ENCODE measurements at regions not wholly inside any gene's neighbourhood (a gene's known extent, or its start where the extent isn't known, plus 50 kb on each side); places are given as distances from the start of the nearest gene placed in this dataset.

GRCh38 chr4:58070726-58071125, 960.5 kb upstream of the IGFBP7 start:
- Histone ChIP-seq H3K27me3 (ENCODE audit: control insufficient read depth, insufficient read depth, low read length) (no peaks in the 10 kb centered on the region), H3K4me3 (ENCODE audit: low read length in 3 of 3) (no peak overlapping the region), H3K9ac (ENCODE audit: low read length in 3 of 3) (no peak overlapping the region), H3K9me3 (ENCODE audit: control insufficient read depth in 2 of 3, insufficient read depth in 1 of 3, low read length in 3 of 3) (no peaks in the 10 kb centered on the region), H3K36me3 (ENCODE audit: control insufficient read depth in 2 of 3, insufficient read depth in 3 of 3, low read length in 3 of 3) (no peaks in the 10 kb centered on the region), H3K4me1 (ENCODE audit: control insufficient read depth in 2 of 3, insufficient read depth in 2 of 3, low read depth in 1 of 3, low read length in 3 of 3) (no peaks in the 10 kb centered on the region), H3K27ac (ENCODE audit: low read depth in 2 of 2, low read length in 2 of 2) (no peak overlapping the region)
- DNase-seq (peak in 3 of 5 donors; percentile 11 to 87 (median 77)), FAIRE-seq (no peak)
- no peak for TF ChIP-seq CTCF (IDR thresholded peaks at IDR 0.05; ENCODE audit: borderline replicate concordance, extremely low read depth, insufficient read depth)
- intact Hi-C loops (cut with DNase I): no loop called here

- FAIRE-seq: no peak
- Histone ChIP-seq H3K9ac (ENCODE audit: low read length in 3 of 3) (no peak overlapping the region), H3K27me3 (ENCODE audit: control insufficient read depth, insufficient read depth, low read length) (no peaks in the 10 kb centered on the region), H3K4me3 (ENCODE audit: low read length in 3 of 3) (no peak overlapping the region), H3K36me3 (ENCODE audit: control insufficient read depth in 2 of 3, insufficient read depth in 3 of 3, low read length in 3 of 3) (no peaks in the 10 kb centered on the region), H3K4me1 (ENCODE audit: control insufficient read depth in 2 of 3, insufficient read depth in 2 of 3, low read depth in 1 of 3, low read length in 3 of 3) (no peaks in the 10 kb centered on the region), H3K27ac (ENCODE audit: low read depth in 2 of 2, low read length in 2 of 2) (no peak overlapping the region), H3K9me3 (ENCODE audit: control insufficient read depth in 2 of 3, insufficient read depth in 1 of 3, low read length in 3 of 3) (no peaks in the 10 kb centered on the region)
- intact Hi-C loops (cut with DNase I): no loop called here
- no peak for TF ChIP-seq CTCF (IDR thresholded peaks at IDR 0.05; ENCODE audit: borderline replicate concordance, extremely low read depth, insufficient read depth)
- no peak for DNase-seq
Observed at GRCh38 chr4:58064653-58065052, 954.5 kb upstream of the IGFBP7 start.

GRCh38 chr4:58063404-58064160, 953.4 kb upstream of the IGFBP7 start:
- Histone ChIP-seq H3K36me3 (ENCODE audit: control insufficient read depth in 2 of 3, insufficient read depth in 3 of 3, low read length in 3 of 3) (no peaks in the 10 kb centered on the region), H3K9ac (ENCODE audit: low read length in 3 of 3) (no peak overlapping the region), H3K27ac (ENCODE audit: low read depth in 2 of 2, low read length in 2 of 2) (no peak overlapping the region), H3K27me3 (ENCODE audit: control insufficient read depth, insufficient read depth, low read length) (no peaks in the 10 kb centered on the region), H3K4me1 (ENCODE audit: control insufficient read depth in 2 of 3, insufficient read depth in 2 of 3, low read depth in 1 of 3, low read length in 3 of 3) (no peaks in the 10 kb centered on the region), H3K4me3 (ENCODE audit: low read length in 3 of 3) (no peak overlapping the region), H3K9me3 (ENCODE audit: control insufficient read depth in 2 of 3, insufficient read depth in 1 of 3, low read length in 3 of 3) (no peaks in the 10 kb centered on the region)
- DNase-seq (no peak), FAIRE-seq (no peak)
- TF ChIP-seq CTCF (IDR thresholded peaks at IDR 0.05; ENCODE audit: borderline replicate concordance, extremely low read depth, insufficient read depth): no peak
- intact Hi-C loops (cut with DNase I): no loop called here

GRCh38 chr4:58061967-58062366, 951.8 kb upstream of the IGFBP7 start:
- no peaks in the 10 kb centered on the region for H3K4me1 ChIP-seq (ENCODE audit: control insufficient read depth in 2 of 3, insufficient read depth in 2 of 3, low read depth in 1 of 3, low read length in 3 of 3)
- intact Hi-C loops (cut with DNase I): no loop called here
- no peaks in the 10 kb centered on the region for H3K36me3 ChIP-seq (ENCODE audit: control insufficient read depth in 2 of 3, insufficient read depth in 3 of 3, low read length in 3 of 3)
- H3K27me3 ChIP-seq (ENCODE audit: control insufficient read depth, insufficient read depth, low read length): no peaks in the 10 kb centered on the region
- FAIRE-seq: no peak
- no peak overlapping the region for H3K9ac ChIP-seq (ENCODE audit: low read length in 3 of 3)
- DNase-seq: no peak
- no peak overlapping the region for H3K4me3 ChIP-seq (ENCODE audit: low read length in 3 of 3)
- H3K9me3 ChIP-seq (ENCODE audit: control insufficient read depth in 2 of 3, insufficient read depth in 1 of 3, low read length in 3 of 3): no peaks in the 10 kb centered on the region
- H3K27ac ChIP-seq (ENCODE audit: low read depth in 2 of 2, low read length in 2 of 2): no peak overlapping the region
- no peak for TF ChIP-seq CTCF (IDR thresholded peaks at IDR 0.05; ENCODE audit: borderline replicate concordance, extremely low read depth, insufficient read depth)

All from kidney (tissue), 13 donors.